ENCODE measurements at regions not wholly inside any gene's neighbourhood (a gene's known extent, or its start where the extent isn't known, plus 50 kb on each side); places are given as distances from the start of the nearest gene placed in this dataset.

DNA sequence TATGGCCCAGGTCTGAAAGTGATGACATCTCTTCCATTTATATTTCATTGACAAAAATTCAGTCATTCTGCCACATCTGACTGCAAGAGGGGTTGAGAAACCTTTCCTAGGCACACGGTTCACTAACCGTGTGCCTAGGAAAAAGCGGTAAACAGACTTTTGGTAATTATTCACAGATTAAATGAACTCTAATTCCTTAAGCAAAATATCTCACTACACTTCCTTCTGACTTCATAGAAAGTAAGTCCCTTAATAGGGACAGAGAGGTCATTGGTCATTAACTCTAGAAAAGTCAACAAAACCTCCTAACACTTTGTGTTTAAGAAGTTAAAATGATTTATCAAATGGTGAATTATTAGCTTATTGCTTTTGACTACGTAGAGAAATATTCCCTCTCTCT lies 205.1 kb downstream of the PDHA2 start:
- Histone ChIP-seq H4K20me1 (ENCODE audit: insufficient read depth, poor library complexity, severe bottlenecking) (no peaks in the 10 kb centered on the region), H3K9me2 (replicated peaks; ENCODE audit: insufficient read depth) (no peaks in the 10 kb centered on the region), H3K27me3 (no peaks in the 10 kb centered on the region), H3K4me2 (no peak overlapping the region), H3K79me2 (no peaks in the 10 kb centered on the region), H3K4me1 (ENCODE audit: insufficient read depth) (no peaks in the 10 kb centered on the region), H3K4me3 (no peak overlapping the region), H3K27ac (no peak overlapping the region), H3K36me3 (replicated peaks; ENCODE audit: insufficient read depth, low read depth) (no peaks in the 10 kb centered on the region), H2AFZ (no peak overlapping the region), H3K9me3 (ENCODE audit: low read depth) (no peaks in the 10 kb centered on the region)
- WGBS (ENCODE audit: low lambda C conversion rate, missing lambda C conversion rate): 79% methylated on average over 4 of the region's 4 CpGs
- DNase-seq (ENCODE audit: low spot score): no peak
- TF ChIP-seq, protein P1, sequence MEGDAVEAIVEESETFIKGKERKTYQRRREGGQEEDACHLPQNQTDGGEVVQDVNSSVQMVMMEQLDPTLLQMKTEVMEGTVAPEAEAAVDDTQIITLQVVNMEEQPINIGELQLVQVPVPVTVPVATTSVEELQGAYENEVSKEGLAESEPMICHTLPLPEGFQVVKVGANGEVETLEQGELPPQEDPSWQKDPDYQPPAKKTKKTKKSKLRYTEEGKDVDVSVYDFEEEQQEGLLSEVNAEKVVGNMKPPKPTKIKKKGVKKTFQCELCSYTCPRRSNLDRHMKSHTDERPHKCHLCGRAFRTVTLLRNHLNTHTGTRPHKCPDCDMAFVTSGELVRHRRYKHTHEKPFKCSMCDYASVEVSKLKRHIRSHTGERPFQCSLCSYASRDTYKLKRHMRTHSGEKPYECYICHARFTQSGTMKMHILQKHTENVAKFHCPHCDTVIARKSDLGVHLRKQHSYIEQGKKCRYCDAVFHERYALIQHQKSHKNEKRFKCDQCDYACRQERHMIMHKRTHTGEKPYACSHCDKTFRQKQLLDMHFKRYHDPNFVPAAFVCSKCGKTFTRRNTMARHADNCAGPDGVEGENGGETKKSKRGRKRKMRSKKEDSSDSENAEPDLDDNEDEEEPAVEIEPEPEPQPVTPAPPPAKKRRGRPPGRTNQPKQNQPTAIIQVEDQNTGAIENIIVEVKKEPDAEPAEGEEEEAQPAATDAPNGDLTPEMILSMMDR (IDR thresholded peaks at IDR 0.05; ENCODE audit: poor library complexity): no peak

DNA sequence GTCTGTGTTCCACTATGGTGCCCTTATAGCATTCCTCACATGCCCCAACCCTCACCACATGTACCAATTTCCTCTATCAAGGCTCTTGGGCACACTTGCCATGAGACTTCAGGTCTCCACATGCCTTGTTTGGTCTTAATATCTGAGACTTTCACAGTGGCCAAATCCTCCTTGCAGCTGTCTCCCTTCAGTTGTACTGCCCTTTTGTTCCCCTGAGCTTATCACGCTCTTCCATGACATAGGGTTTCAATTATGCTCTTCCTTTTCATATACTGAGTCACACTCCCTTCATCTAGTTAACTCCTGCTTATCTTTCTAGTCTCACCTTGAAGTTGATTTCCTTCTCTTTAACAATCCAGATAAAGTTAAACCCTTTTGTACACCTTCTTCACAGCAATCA lies 212.9 kb downstream of the PDHA2 start:
- no peak overlapping the region for H2AFZ ChIP-seq
- no peak for DNase-seq (ENCODE audit: low spot score)
- H3K36me3 ChIP-seq (replicated peaks; ENCODE audit: insufficient read depth, low read depth): no peaks in the 10 kb centered on the region
- no peaks in the 10 kb centered on the region for H3K9me3 ChIP-seq (ENCODE audit: low read depth)
- no peaks in the 10 kb centered on the region for H3K27me3 ChIP-seq
- no peaks in the 10 kb centered on the region for H3K9me2 ChIP-seq (replicated peaks; ENCODE audit: insufficient read depth)
- no peak overlapping the region for H3K4me3 ChIP-seq
- H4K20me1 ChIP-seq (ENCODE audit: insufficient read depth, poor library complexity, severe bottlenecking): no peaks in the 10 kb centered on the region
- 50% methylated on average over 1 of the region's 1 CpG for WGBS (ENCODE audit: low lambda C conversion rate, missing lambda C conversion rate)
- H3K4me2 ChIP-seq: no peak overlapping the region
- no peaks in the 10 kb centered on the region for H3K4me1 ChIP-seq (ENCODE audit: insufficient read depth)
- TF ChIP-seq EZH2phosphoT487 (IDR thresholded peaks at IDR 0.05; ENCODE audit: low read depth, severe bottlenecking, unreplicated experiment) (no peak), EZH2 (IDR thresholded peaks at IDR 0.05; ENCODE audit: borderline replicate concordance) (no peak)
- TF ChIP-seq, protein P1 (IDR thresholded peaks at IDR 0.05; ENCODE audit: poor library complexity): no peak
- H3K27ac ChIP-seq: no peak overlapping the region
- H3K79me2 ChIP-seq: no peaks in the 10 kb centered on the region

DNA sequence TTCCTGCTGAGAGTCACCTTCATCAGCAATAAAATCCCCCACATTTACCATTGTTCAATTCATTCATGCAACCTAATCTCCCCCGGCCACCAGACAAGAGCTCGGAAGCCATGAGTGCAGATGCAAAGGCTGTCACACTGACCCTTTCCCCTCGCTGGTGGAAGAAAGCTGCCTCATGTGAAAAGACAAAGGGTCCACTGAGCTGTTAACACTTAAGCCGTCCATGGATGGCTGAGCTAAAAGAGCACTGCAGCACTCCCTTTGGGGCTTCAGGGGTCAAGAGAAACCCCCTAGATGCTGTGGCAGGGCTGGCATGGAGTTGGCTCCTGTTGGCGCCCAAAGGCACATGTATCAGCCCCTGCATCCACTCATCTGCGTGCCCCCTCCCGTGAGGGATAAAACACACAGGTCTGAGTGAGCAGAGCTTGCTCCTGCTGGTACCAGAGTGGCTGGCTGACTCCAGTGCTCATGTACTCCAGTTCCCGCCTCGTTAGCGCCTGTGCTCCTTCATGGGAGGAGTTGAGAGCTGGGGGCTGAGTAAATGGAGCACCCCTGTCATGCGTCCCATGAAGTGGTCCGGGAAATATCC lies 216.5 kb downstream of the PDHA2 start:
- no peaks in the 10 kb centered on the region for H3K36me3 ChIP-seq (replicated peaks; ENCODE audit: insufficient read depth, low read depth)
- no peak for TF ChIP-seq EZH2 (IDR thresholded peaks at IDR 0.05; ENCODE audit: borderline replicate concordance)
- TF ChIP-seq EZH2phosphoT487 (IDR thresholded peaks at IDR 0.05; ENCODE audit: low read depth, severe bottlenecking, unreplicated experiment): no peak
- TF ChIP-seq, protein P1 (IDR thresholded peaks at IDR 0.05; ENCODE audit: poor library complexity): no peak
- H3K27me3 ChIP-seq: no peaks in the 10 kb centered on the region
- no peaks in the 10 kb centered on the region for H3K9me2 ChIP-seq (replicated peaks; ENCODE audit: insufficient read depth)
- no peaks in the 10 kb centered on the region for H3K9me3 ChIP-seq (ENCODE audit: low read depth)
- H3K4me1 ChIP-seq (ENCODE audit: insufficient read depth): no peaks in the 10 kb centered on the region
- H3K27ac ChIP-seq: no peak overlapping the region
- no peak overlapping the region for H3K4me3 ChIP-seq
- DNase-seq (ENCODE audit: low spot score): no peak
- no peak overlapping the region for H3K4me2 ChIP-seq
- H2AFZ ChIP-seq: no peak overlapping the region
- 94% methylated on average over 12 of the region's 12 CpGs for WGBS (ENCODE audit: low lambda C conversion rate, missing lambda C conversion rate)
- no peaks in the 10 kb centered on the region for H3K79me2 ChIP-seq
- no peaks in the 10 kb centered on the region for H4K20me1 ChIP-seq (ENCODE audit: insufficient read depth, poor library complexity, severe bottlenecking)

DNA sequence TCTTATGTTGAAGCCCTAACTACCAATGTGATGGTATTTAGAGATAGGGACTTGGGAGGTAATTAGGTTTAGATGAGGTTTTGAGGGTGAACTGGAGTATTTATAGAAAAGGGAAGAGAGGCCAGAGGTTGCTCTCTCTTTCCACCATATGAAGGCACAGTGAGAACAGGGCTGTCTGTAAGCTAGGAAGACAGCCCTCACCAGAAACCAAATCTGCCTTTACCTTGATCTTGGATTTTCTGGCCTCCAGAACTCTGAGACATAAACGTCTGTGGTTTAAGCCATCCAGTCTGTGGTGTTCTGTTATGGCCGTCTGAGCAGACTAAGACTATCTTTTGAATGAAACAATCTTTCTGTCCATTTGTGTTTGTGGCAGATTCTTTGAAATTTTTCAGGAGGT lies 223.7 kb downstream of the PDHA2 start:
- Histone ChIP-seq H3K36me3 (replicated peaks; ENCODE audit: insufficient read depth, low read depth) (no peaks in the 10 kb centered on the region), H3K4me3 (no peak overlapping the region), H3K9me3 (ENCODE audit: low read depth) (no peaks in the 10 kb centered on the region), H3K4me2 (no peak overlapping the region), H2AFZ (no peak overlapping the region), H4K20me1 (ENCODE audit: insufficient read depth, poor library complexity, severe bottlenecking) (no peaks in the 10 kb centered on the region), H3K27me3 (no peaks in the 10 kb centered on the region), H3K27ac (no peak overlapping the region), H3K9me2 (replicated peaks; ENCODE audit: insufficient read depth) (no peaks in the 10 kb centered on the region), H3K79me2 (no peaks in the 10 kb centered on the region), H3K4me1 (ENCODE audit: insufficient read depth) (no peaks in the 10 kb centered on the region)
- TF ChIP-seq EZH2phosphoT487 (IDR thresholded peaks at IDR 0.05; ENCODE audit: low read depth, severe bottlenecking, unreplicated experiment): no peak
- no peak for TF ChIP-seq EZH2 (IDR thresholded peaks at IDR 0.05; ENCODE audit: borderline replicate concordance)
- TF ChIP-seq, protein P1 (IDR thresholded peaks at IDR 0.05; ENCODE audit: poor library complexity): no peak
- 56% methylated on average over 2 of the region's 2 CpGs for WGBS (ENCODE audit: low lambda C conversion rate, missing lambda C conversion rate)
- no peak for DNase-seq (ENCODE audit: low spot score)
